ENCODE measurements at regions not wholly inside any gene's neighbourhood (a gene's known extent, or its start where the extent isn't known, plus 50 kb on each side); places are given as distances from the start of the nearest gene placed in this dataset.
A peak's percentile ranks its signal among the peaks of the same experiment; 100 is the strongest.

DNA sequence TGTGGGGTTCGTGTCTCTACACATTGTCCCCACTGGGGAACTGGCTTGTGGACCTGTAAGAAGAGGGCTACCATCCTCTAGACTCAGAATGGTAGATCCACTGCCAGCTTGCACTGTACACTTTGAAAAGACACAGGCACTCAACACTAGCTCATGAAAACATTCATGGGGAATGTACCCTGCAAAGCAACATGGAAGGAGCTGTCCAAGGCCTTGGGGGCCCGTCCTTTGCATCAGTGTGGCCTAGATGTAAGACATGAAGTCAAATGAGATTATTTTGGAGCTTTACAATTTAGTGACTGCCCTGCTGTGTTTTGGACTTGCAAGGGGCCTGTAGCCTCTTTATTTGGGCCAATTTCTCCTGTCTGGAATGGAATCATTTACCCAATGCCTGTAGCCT is 399.0 kb upstream of the PCDH15 start:
- no peaks in the 10 kb centered on the region for H4K20me1 ChIP-seq (ENCODE audit: low read length)
- no peaks in the 10 kb centered on the region for H3K9me3 ChIP-seq (ENCODE audit: low read length)
- no peak overlapping the region for H3K4me3 ChIP-seq (ENCODE audit: low read length)
- ATAC-seq = no peak
- H3K4me2 ChIP-seq (ENCODE audit: low read length) = no peak overlapping the region
- no peaks in the 10 kb centered on the region for H3K9me2 ChIP-seq (replicated peaks; ENCODE audit: low read length)
- no peaks in the 10 kb centered on the region for H3K4me1 ChIP-seq (ENCODE audit: insufficient read depth, low read length)
- H3K79me2 ChIP-seq (ENCODE audit: low read length) = no peaks in the 10 kb centered on the region
- ChIA-PET CTCF (no interaction called here), POLR2A (ENCODE audit: unreplicated experiment) (interaction anchor here (0.6 kb wide), 1 partner anchor 800 kb away, joined by 4 read pairs; no protein-coding TSS in a partner anchor)
- H3K36me3 ChIP-seq (ENCODE audit: low read depth, low read length) = no peaks in the 10 kb centered on the region
- no peaks in the 10 kb centered on the region for H3F3A ChIP-seq (ENCODE audit: low read length, unreplicated experiment)
- BruUV-seq (replicated peaks) = no TSS peak
- H2AFZ ChIP-seq (ENCODE audit: low read length) = no peak overlapping the region
- H3K27ac ChIP-seq (ENCODE audit: low read length) = no peak overlapping the region
- H3K27me3 ChIP-seq (ENCODE audit: low read length) = no peaks in the 10 kb centered on the region
- TF ChIP-seq, protein P1, sequence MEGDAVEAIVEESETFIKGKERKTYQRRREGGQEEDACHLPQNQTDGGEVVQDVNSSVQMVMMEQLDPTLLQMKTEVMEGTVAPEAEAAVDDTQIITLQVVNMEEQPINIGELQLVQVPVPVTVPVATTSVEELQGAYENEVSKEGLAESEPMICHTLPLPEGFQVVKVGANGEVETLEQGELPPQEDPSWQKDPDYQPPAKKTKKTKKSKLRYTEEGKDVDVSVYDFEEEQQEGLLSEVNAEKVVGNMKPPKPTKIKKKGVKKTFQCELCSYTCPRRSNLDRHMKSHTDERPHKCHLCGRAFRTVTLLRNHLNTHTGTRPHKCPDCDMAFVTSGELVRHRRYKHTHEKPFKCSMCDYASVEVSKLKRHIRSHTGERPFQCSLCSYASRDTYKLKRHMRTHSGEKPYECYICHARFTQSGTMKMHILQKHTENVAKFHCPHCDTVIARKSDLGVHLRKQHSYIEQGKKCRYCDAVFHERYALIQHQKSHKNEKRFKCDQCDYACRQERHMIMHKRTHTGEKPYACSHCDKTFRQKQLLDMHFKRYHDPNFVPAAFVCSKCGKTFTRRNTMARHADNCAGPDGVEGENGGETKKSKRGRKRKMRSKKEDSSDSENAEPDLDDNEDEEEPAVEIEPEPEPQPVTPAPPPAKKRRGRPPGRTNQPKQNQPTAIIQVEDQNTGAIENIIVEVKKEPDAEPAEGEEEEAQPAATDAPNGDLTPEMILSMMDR (conservative IDR thresholded peaks at IDR 0.05; ENCODE audit: low read depth, low read length) = no peak
- TF ChIP-seq EZH2 (IDR thresholded peaks at IDR 0.05; ENCODE audit: low read length, unreplicated experiment) (no peak), EZH2phosphoT487 (IDR thresholded peaks at IDR 0.05; ENCODE audit: borderline replicate concordance, low read length) (no peak)
- H3K9ac ChIP-seq (ENCODE audit: low read length) = no peak overlapping the region
- intact Hi-C loops (cut with micrococcal nuclease) = no loop called here
- no peak for DNase-seq

DNA sequence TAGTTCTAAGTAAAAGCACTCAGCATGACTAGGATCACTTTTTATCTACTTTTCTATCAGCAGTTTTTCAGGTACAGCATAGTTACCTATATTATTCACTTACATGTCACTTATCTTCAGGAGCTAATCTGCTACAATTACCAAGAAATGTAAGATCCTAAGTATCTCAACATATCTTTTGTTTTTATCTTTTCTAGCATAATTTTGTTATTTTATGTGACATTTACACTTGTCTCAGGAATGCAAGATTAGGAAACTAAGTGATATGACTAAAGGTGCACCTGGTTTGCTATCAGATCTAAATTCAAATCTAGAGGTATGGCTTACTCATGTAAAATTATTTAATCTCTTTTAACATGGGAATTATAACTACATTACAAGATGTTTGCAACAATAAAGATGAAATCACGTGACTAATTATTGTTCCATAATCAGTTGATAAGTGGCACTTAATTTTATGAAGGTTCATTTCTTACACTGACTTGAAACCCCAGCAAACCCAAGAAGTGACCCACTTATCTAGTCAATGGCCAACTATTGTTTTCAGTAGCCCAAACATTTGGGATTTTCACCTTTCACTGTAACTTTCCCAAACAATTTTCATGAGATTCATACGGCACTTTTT is 390.3 kb upstream of the PCDH15 start:
- H3K27me3 ChIP-seq (ENCODE audit: low read length) = no peaks in the 10 kb centered on the region
- no peaks in the 10 kb centered on the region for H3K9me3 ChIP-seq (ENCODE audit: low read length)
- ATAC-seq = no peak
- H3K4me3 ChIP-seq (ENCODE audit: low read length) = no peak overlapping the region
- no peak overlapping the region for H2AFZ ChIP-seq (ENCODE audit: low read length)
- ChIA-PET POLR2A (ENCODE audit: unreplicated experiment) (no interaction called here), CTCF (no interaction called here)
- H3K79me2 ChIP-seq (ENCODE audit: low read length) = no peaks in the 10 kb centered on the region
- DNase-seq = no peak
- no peaks in the 10 kb centered on the region for H3K36me3 ChIP-seq (ENCODE audit: low read depth, low read length)
- TF ChIP-seq, protein P1 (conservative IDR thresholded peaks at IDR 0.05; ENCODE audit: low read depth, low read length) = no peak
- TF ChIP-seq EZH2 (IDR thresholded peaks at IDR 0.05; ENCODE audit: low read length, unreplicated experiment) = no peak
- no peak for TF ChIP-seq EZH2phosphoT487 (IDR thresholded peaks at IDR 0.05; ENCODE audit: borderline replicate concordance, low read length)
- intact Hi-C loops (cut with micrococcal nuclease) = no loop called here
- no peak overlapping the region for H3K27ac ChIP-seq (ENCODE audit: low read length)
- H3K4me2 ChIP-seq (ENCODE audit: low read length) = no peak overlapping the region
- no peaks in the 10 kb centered on the region for H4K20me1 ChIP-seq (ENCODE audit: low read length)
- H3F3A ChIP-seq (ENCODE audit: low read length, unreplicated experiment) = no peaks in the 10 kb centered on the region
- H3K9ac ChIP-seq (ENCODE audit: low read length) = no peak overlapping the region
- no peaks in the 10 kb centered on the region for H3K9me2 ChIP-seq (replicated peaks; ENCODE audit: low read length)
- BruUV-seq (replicated peaks) = no TSS peak
- no peaks in the 10 kb centered on the region for H3K4me1 ChIP-seq (ENCODE audit: insufficient read depth, low read length)

DNA sequence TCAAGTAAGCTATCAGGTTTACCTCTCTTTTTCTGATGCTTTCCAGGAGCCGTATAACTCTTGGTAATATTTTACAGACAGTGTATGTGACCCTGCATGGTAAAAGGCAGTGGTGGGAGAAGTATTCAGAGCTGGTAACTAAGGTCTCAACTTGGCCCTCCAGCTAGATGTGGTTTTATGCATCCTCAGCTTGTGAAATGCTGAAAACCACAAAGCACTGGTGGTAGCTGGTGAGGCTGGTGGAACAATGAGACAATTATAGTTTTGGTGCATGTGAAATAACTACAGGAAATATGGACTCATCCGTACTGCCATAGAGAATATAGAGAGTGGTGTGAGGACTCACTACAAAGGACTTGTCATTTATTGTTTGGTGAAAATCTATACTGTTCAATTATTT is 383.0 kb upstream of the PCDH15 start:
- Histone ChIP-seq H3K27ac (ENCODE audit: low read length) (no peak overlapping the region), H3K4me3 (ENCODE audit: low read length) (no peak overlapping the region), H3K27me3 (ENCODE audit: low read length) (no peaks in the 10 kb centered on the region), H4K20me1 (ENCODE audit: low read length) (no peaks in the 10 kb centered on the region), H3K4me2 (ENCODE audit: low read length) (no peak overlapping the region), H3K9me3 (ENCODE audit: low read length) (no peaks in the 10 kb centered on the region), H3K79me2 (ENCODE audit: low read length) (no peaks in the 10 kb centered on the region), H3F3A (ENCODE audit: low read length, unreplicated experiment) (no peaks in the 10 kb centered on the region), H2AFZ (ENCODE audit: low read length) (no peak overlapping the region), H3K36me3 (ENCODE audit: low read depth, low read length) (no peaks in the 10 kb centered on the region), H3K9ac (ENCODE audit: low read length) (no peak overlapping the region), H3K9me2 (replicated peaks; ENCODE audit: low read length) (no peaks in the 10 kb centered on the region), H3K4me1 (ENCODE audit: insufficient read depth, low read length) (no peaks in the 10 kb centered on the region)
- ChIA-PET POLR2A (ENCODE audit: unreplicated experiment) (no interaction called here), CTCF (no interaction called here)
- DNase-seq (peak; percentile 38), ATAC-seq (peak; percentile 89)
- intact Hi-C loops (cut with micrococcal nuclease) = no loop called here
- TF ChIP-seq EZH2phosphoT487 (IDR thresholded peaks at IDR 0.05; ENCODE audit: borderline replicate concordance, low read length) = no peak
- no peak for TF ChIP-seq EZH2 (IDR thresholded peaks at IDR 0.05; ENCODE audit: low read length, unreplicated experiment)
- TF ChIP-seq, protein P1 (conservative IDR thresholded peaks at IDR 0.05; ENCODE audit: low read depth, low read length) = no peak
- BruUV-seq (replicated peaks) = no TSS peak
